GM12864 (cell line): ENCODE measurements at regions not wholly inside any gene's neighbourhood (a gene's known extent, or its start where the extent isn't known, plus 50 kb on each side); places are given as distances from the start of the nearest gene placed in this dataset.

Experiments used
- DNase-seq: peaks from one replicate; pipeline ENCODE4 v3.0.0-alpha.2; 2011; ENCODE audit warnings: low read depth
- H3K4me3 ChIP-seq: 2 replicates; pipeline ENCODE4 v1.5.1; 2011; ENCODE audit warnings: mild to moderate bottlenecking, low read depth, low read length, control low read depth
- CTCF ChIP-seq: IDR thresholded peaks from 2 replicates; pipeline ENCODE4 v1.5.1; 2011; ENCODE audit warnings: low read depth, mild to moderate bottlenecking, moderate library complexity, low read length, control low read depth, inconsistent platforms; ENCODE audit errors: missing control alignments

DNA sequence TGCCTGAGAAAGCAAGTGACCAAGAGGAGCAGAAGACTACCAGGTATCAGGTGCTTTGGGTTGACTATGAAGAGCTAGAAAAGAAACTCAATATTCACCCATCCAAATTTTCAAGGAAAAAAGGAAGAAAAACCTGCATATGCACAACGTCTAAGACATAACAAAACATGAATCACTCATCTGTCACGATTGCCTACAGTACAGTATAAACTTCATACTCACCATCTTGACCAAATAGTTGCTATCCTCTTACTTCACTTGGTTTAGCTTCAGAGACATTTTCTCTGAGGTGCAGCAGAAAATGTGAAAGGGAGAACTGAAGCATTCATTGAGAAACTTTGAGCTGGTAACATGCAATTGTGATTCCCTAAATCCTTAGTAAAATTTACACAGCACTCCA, 228.6 kb upstream of the MPDZ start:
- TF ChIP-seq CTCF, result no peak
- no peak for DNase-seq
- H3K4me3 ChIP-seq, result no peak overlapping the region

DNA sequence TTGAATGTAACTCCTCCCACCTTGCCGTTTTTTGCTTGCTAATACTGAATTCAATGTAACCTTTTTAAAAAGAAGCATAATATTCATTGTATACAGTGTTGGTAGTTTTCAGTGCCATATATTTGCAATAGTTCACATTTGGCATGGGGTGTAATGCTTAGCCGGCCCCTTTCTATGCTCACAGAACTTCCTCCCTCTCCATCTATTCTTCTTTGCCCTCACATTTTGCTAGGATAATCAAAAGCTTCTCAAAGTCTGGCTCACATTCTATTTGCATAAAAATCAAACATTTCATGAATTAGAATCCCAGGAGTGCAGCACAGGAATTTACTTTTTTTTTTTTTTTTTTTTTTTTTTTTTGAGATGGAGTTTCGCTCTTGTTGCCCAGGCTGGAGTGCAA, 226.3 kb upstream of the MPDZ start:
- H3K4me3 ChIP-seq, result no peak overlapping the region
- no peak for DNase-seq
- TF ChIP-seq CTCF, result no peak

DNA sequence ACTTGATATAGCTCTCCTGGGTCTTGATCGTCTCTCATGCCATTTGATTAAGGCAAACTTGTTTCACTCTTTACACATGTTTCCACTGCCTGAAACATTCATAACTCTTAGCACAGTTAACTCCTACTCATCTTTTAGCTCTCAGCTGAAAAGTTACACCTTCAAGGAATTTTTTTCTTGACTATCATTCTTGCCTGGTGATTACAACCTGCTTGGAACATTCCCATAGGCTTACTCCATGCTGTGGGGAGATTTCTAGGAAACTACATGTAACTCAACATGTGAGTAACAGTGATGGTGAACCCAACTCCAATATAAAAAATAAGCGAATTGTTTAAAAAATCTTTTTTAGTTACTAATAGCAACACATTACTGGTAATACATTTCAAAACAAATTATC, 224.1 kb upstream of the MPDZ start:
- no peak for TF ChIP-seq CTCF
- no peak for DNase-seq
- no peak overlapping the region for H3K4me3 ChIP-seq

- DNase-seq, result no peak
- no peak for TF ChIP-seq CTCF
These were observed 223.0 kb upstream of the MPDZ start for GRCh38 chr9:13502484-13502883.

GRCh38 chr9:13501018-13501417, 221.5 kb upstream of the MPDZ start:
- TF ChIP-seq CTCF, result no peak
- H3K4me3 ChIP-seq, result no peak overlapping the region
- no peak for DNase-seq

More at GRCh38 chr9:13502484-13502883, 223.0 kb upstream of the MPDZ start:
- H3K4me3 ChIP-seq, result no peak overlapping the region

- TF ChIP-seq CTCF, result no peak
- DNase-seq, result no peak
- no peak overlapping the region for H3K4me3 ChIP-seq
These were observed 220.5 kb upstream of the MPDZ start for GRCh38 chr9:13500034-13500433.

DNA sequence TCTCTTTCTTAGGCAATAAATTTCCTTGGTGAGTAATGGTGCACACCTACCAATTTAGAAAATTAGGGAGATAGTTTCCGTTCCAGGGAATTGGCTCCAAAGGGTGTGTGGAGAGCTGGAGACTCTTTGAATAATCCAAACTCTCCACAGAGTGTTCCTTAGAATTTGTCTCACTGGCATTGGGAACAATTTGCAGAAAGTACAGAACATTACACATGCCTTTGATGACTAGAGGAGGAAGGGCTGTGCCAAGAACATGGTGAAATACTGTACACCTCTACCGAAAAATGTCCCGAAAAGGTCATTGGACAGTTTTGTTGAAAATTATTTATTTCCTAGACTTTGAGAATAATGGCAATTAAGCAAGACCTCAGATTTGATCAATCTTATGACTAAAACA, 214.2 kb upstream of the MPDZ start:
- no peak overlapping the region for H3K4me3 ChIP-seq
- no peak for TF ChIP-seq CTCF
- no peak for DNase-seq
